ENCODE measurements at regions not wholly inside any gene's neighbourhood (a gene's known extent, or its start where the extent isn't known, plus 50 kb on each side); places are given as distances from the start of the nearest gene placed in this dataset.
"Not testable (repeated sequence)": the region's sequence is repeated elsewhere in the genome, so short reads cannot be mapped to it uniquely, and the experiment has no call there.

- no peak for DNase-seq (ENCODE audit: low read depth)
- TF ChIP-seq CTCF (IDR thresholded peaks at IDR 0.05; ENCODE audit: control insufficient read depth, insufficient read depth, low read depth, low read length, missing control alignments): no peak
- no peak overlapping the region for H3K4me3 ChIP-seq (ENCODE audit: control insufficient read depth, low read depth, low read length)
Measured at GRCh38 chr11:34783816-34784317, 132.3 kb downstream of the APIP start.

- DNase-seq (ENCODE audit: low read depth); H3K4me3 ChIP-seq (ENCODE audit: control insufficient read depth, low read depth, low read length): not testable (repeated sequence)
Measured at GRCh38 chr11:34781826-34782225, 134.4 kb downstream of the APIP start.

- DNase-seq (ENCODE audit: low read depth): no peak
- H3K4me3 ChIP-seq (ENCODE audit: control insufficient read depth, low read depth, low read length): no peak overlapping the region
- no peak for TF ChIP-seq CTCF (IDR thresholded peaks at IDR 0.05; ENCODE audit: control insufficient read depth, insufficient read depth, low read depth, low read length, missing control alignments)
Measured at GRCh38 chr11:34775417-34775888, 140.7 kb downstream of the APIP start.

GRCh38 chr11:34774604-34775003 lies 141.6 kb downstream of the APIP start:
- no peak overlapping the region for H3K4me3 ChIP-seq (ENCODE audit: control insufficient read depth, low read depth, low read length)

GRCh38 chr11:34773826-34774225 lies 142.4 kb downstream of the APIP start:
- H3K4me3 ChIP-seq (ENCODE audit: control insufficient read depth, low read depth, low read length): no peak overlapping the region
- DNase-seq (ENCODE audit: low read depth): no peak

More at GRCh38 chr11:34774604-34775003, 141.6 kb downstream of the APIP start:
- TF ChIP-seq CTCF (IDR thresholded peaks at IDR 0.05; ENCODE audit: control insufficient read depth, insufficient read depth, low read depth, low read length, missing control alignments): no peak
- DNase-seq (ENCODE audit: low read depth): no peak

GRCh38 chr11:34773211-34773610 lies 143.0 kb downstream of the APIP start:
- no peak for DNase-seq (ENCODE audit: low read depth)
- no peak for TF ChIP-seq CTCF (IDR thresholded peaks at IDR 0.05; ENCODE audit: control insufficient read depth, insufficient read depth, low read depth, low read length, missing control alignments)
- H3K4me3 ChIP-seq (ENCODE audit: control insufficient read depth, low read depth, low read length): no peak overlapping the region

More at GRCh38 chr11:34773826-34774225, 142.4 kb downstream of the APIP start:
- TF ChIP-seq CTCF (IDR thresholded peaks at IDR 0.05; ENCODE audit: control insufficient read depth, insufficient read depth, low read depth, low read length, missing control alignments): no peak

- no peak for DNase-seq (ENCODE audit: low read depth)
- no peak for TF ChIP-seq CTCF (IDR thresholded peaks at IDR 0.05; ENCODE audit: control insufficient read depth, insufficient read depth, low read depth, low read length, missing control alignments)
- H3K4me3 ChIP-seq (ENCODE audit: control insufficient read depth, low read depth, low read length): no peak overlapping the region
Measured at GRCh38 chr11:34770111-34770510, 146.1 kb downstream of the APIP start.
